HG02623 (cell line): ENCODE measurements at regions not wholly inside any gene's neighbourhood (a gene's known extent, or its start where the extent isn't known, plus 50 kb on each side); places are given as distances from the start of the nearest gene placed in this dataset.

Experiments used
- ATAC-seq: cut with Tn5 transposase; IDR thresholded peaks from one replicate; pipeline ENCODE4 v1.9.1; 2021; ENCODE audit warnings: moderate library complexity; ENCODE audit not compliant: unreplicated experiment

GRCh38 chr15:66848116-66848515, 146.1 kb downstream of the SMAD6 start:
- ATAC-seq: no peak

GRCh38 chr15:66848686-66849392, 146.8 kb downstream of the SMAD6 start:
- no peak for ATAC-seq

- ATAC-seq: no peak
Observed at GRCh38 chr15:66849393-66849745, 147.3 kb downstream of the SMAD6 start.

- ATAC-seq: no peak
Observed at GRCh38 chr15:66849746-66850077, 147.7 kb downstream of the SMAD6 start.

GRCh38 chr15:66850078-66850991, 148.3 kb downstream of the SMAD6 start:
- ATAC-seq: no peak

GRCh38 chr15:66850996-66851310, 148.9 kb downstream of the SMAD6 start:
- no peak for ATAC-seq

GRCh38 chr15:66851311-66852063, 149.5 kb downstream of the SMAD6 start:
- ATAC-seq: no peak

- ATAC-seq: no peak
Observed at GRCh38 chr15:66852064-66852905, 150.2 kb downstream of the SMAD6 start.

GRCh38 chr15:66854012-66854965, 152.3 kb downstream of the SMAD6 start:
- no peak for ATAC-seq

- no peak for ATAC-seq
Observed at GRCh38 chr15:66855041-66855440, 153.0 kb downstream of the SMAD6 start.

GRCh38 chr15:66857694-66858093, 155.7 kb downstream of the SMAD6 start:
- ATAC-seq: no peak

GRCh38 chr15:66858423-66859207, 156.6 kb downstream of the SMAD6 start:
- ATAC-seq: no peak

GRCh38 chr15:66859688-66860253, 157.7 kb downstream of the SMAD6 start:
- no peak for ATAC-seq

- no peak for ATAC-seq
Observed at GRCh38 chr15:66860844-66861243, 158.8 kb downstream of the SMAD6 start.

GRCh38 chr15:66862111-66862939, 160.3 kb downstream of the SMAD6 start:
- no peak for ATAC-seq

GRCh38 chr15:66862940-66863335, 160.9 kb downstream of the SMAD6 start:
- ATAC-seq: no peak

GRCh38 chr15:66863390-66864085, 161.5 kb downstream of the SMAD6 start:
- no peak for ATAC-seq
